Mesenchymal stem cell (in vitro differentiated cells and primary cell): ENCODE measurements at regions not wholly inside any gene's neighbourhood (a gene's known extent, or its start where the extent isn't known, plus 50 kb on each side); places are given as distances from the start of the nearest gene placed in this dataset.

ENCODE experiments used
- DNase-seq: peaks from one replicate; pipeline ENCODE4 v3.0.0-alpha.2; 2013
- H2AFZ ChIP-seq: one replicate; pipeline ENCODE4 v1.6.1; 2013; ENCODE audit warnings: low read depth, mild to moderate bottlenecking, control low read depth, inconsistent platforms, low read length, moderate library complexity
- H2AK5ac ChIP-seq: 2 replicates; pipeline ENCODE4 v1.6.1; 2013; ENCODE audit warnings: low read length, moderate library complexity, mild to moderate bottlenecking, inconsistent platforms; ENCODE audit not compliant: severe bottlenecking
- H2BK120ac ChIP-seq: one replicate; pipeline ENCODE4 v1.6.1; 2013; ENCODE audit warnings: low read depth, mild to moderate bottlenecking, inconsistent platforms, low read length, moderate library complexity
- H2BK12ac ChIP-seq, 2 experiments: one replicate each; pipeline ENCODE4 v1.6.1; 2013; ENCODE audit warnings: inconsistent platforms in 2 of 2, low read length in 2 of 2, mild to moderate bottlenecking in 2 of 2, moderate library complexity in 2 of 2, control low read depth in 1 of 2
- H2BK15ac ChIP-seq: one replicate; pipeline ENCODE4 v1.6.1; 2013; ENCODE audit warnings: mild to moderate bottlenecking, low read depth, inconsistent platforms; ENCODE audit not compliant: poor library complexity, severe bottlenecking
- H2BK5ac ChIP-seq: 2 replicates; pipeline ENCODE4 v1.6.1; 2013; ENCODE audit warnings: low read depth, mild to moderate bottlenecking, low read length, control low read depth, inconsistent platforms; ENCODE audit not compliant: poor library complexity, severe bottlenecking
- H3K14ac ChIP-seq, 2 experiments: one replicate each; pipeline ENCODE4 v1.6.1; 2013; ENCODE audit warnings: inconsistent platforms in 2 of 2, low read length in 2 of 2, control low read depth in 1 of 2, mild to moderate bottlenecking in 1 of 2, moderate library complexity in 1 of 2
- H3K18ac ChIP-seq, 2 experiments: one replicate each; pipeline ENCODE4 v1.6.1; 2013; ENCODE audit warnings: inconsistent platforms in 2 of 2, low read length in 2 of 2, control low read depth in 1 of 2, low read depth in 1 of 2, mild to moderate bottlenecking in 1 of 2
- H3K23ac ChIP-seq, 2 experiments: one replicate each; pipeline ENCODE4 v1.6.1; 2013; ENCODE audit warnings: inconsistent platforms in 2 of 2, low read length in 2 of 2, mild to moderate bottlenecking in 2 of 2, moderate library complexity in 2 of 2, control low read depth in 1 of 2
- H3K27ac ChIP-seq: 2 replicates; pipeline ENCODE4 v1.5.1; 2013; ENCODE audit warnings: mild to moderate bottlenecking, moderate library complexity, low read length, control low read depth, inconsistent platforms; ENCODE audit not compliant: poor library complexity, severe bottlenecking
- H3K27me3 ChIP-seq, 2 experiments: 2 replicates each; pipeline versions ENCODE4 v1.6.1 to v1.7.0; 2013; ENCODE audit warnings: low read length in 2 of 2, mild to moderate bottlenecking in 2 of 2, moderate library complexity in 2 of 2, control low read depth in 1 of 2, inconsistent platforms in 1 of 2; ENCODE audit not compliant: control insufficient read depth in 1 of 2, insufficient read depth in 1 of 2
- H3K36me3 ChIP-seq, 2 experiments: 2 replicates each; pipeline versions ENCODE4 v1.6.1 to v1.7.0; 2013; ENCODE audit warnings: low read length in 2 of 2, control low read depth in 1 of 2, inconsistent platforms in 1 of 2, low read depth in 1 of 2, mild to moderate bottlenecking in 1 of 2; ENCODE audit not compliant: insufficient read depth in 2 of 2, control insufficient read depth in 1 of 2
- H3K4ac ChIP-seq, 2 experiments: one replicate each; pipeline ENCODE4 v1.6.1; 2013; ENCODE audit warnings: inconsistent platforms in 2 of 2, low read length in 2 of 2, mild to moderate bottlenecking in 2 of 2, moderate library complexity in 2 of 2, control low read depth in 1 of 2, low read depth in 1 of 2
- H3K4me1 ChIP-seq: 2 replicates; pipeline ENCODE4 v1.6.1; 2013; ENCODE audit warnings: low read depth, low read length, control low read depth; ENCODE audit not compliant: control insufficient read depth, insufficient read depth
- H3K4me2 ChIP-seq: 2 replicates; pipeline ENCODE4 v1.6.1; 2013; ENCODE audit warnings: low read length, mild to moderate bottlenecking, inconsistent platforms; ENCODE audit not compliant: poor library complexity, severe bottlenecking
- H3K4me3 ChIP-seq, 2 experiments: 2 replicates each; pipeline versions ENCODE4 v1.5.1 to v1.7.0; 2013; ENCODE audit warnings: low read length in 2 of 2, mild to moderate bottlenecking in 2 of 2, control low read depth in 1 of 2, low read depth in 1 of 2; ENCODE audit not compliant: insufficient read depth in 1 of 2
- H3K79me1 ChIP-seq: replicated peaks from 2 replicates; pipeline ENCODE4 v1.6.1; 2013; ENCODE audit warnings: mild to moderate bottlenecking, control low read depth, low read length, inconsistent platforms; ENCODE audit not compliant: poor library complexity, severe bottlenecking
- H3K9ac ChIP-seq: 2 replicates; pipeline ENCODE4 v1.7.0; 2013; ENCODE audit warnings: mild to moderate bottlenecking, low read length, moderate library complexity
- H3K9me3 ChIP-seq: 2 replicates; pipeline ENCODE4 v1.7.0; 2013; ENCODE audit warnings: mild to moderate bottlenecking, low read length; ENCODE audit not compliant: control insufficient read depth
- H4K8ac ChIP-seq: one replicate; pipeline ENCODE4 v1.6.1; 2013; ENCODE audit warnings: inconsistent platforms, mild to moderate bottlenecking, low read length, moderate library complexity
- H4K91ac ChIP-seq: one replicate; pipeline ENCODE4 v1.6.1; 2013; ENCODE audit warnings: mild to moderate bottlenecking, low read length, inconsistent platforms
- WGBS: methylation state at CpG from one replicate; pipeline ENCODE4 v1.1.7; 2013; ENCODE audit warnings: mixed read lengths; 5-methylcytosine and 5-hydroxymethylcytosine counted together

DNA sequence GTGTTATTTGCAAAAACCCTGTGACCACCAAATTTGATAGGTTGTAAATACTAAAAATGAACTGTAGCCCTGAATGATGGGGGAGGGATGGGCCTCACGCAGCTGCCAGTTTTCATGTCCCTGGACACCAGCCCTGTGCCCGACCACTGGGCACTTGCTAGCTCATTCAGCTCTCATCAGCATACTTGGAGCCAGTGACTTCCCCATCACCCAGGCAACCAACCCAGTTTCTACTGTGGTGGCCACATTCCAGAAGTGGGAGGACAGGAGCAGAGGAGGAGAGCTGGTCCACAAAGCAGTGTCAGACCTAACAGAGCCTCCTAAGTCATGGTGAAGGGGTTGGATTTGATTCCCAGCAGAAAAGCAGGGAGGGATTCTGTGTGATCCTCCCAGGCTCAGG is 128.2 kb downstream of the CPEB2 start:
- H3K23ac ChIP-seq, result no peak overlapping the region

DNA sequence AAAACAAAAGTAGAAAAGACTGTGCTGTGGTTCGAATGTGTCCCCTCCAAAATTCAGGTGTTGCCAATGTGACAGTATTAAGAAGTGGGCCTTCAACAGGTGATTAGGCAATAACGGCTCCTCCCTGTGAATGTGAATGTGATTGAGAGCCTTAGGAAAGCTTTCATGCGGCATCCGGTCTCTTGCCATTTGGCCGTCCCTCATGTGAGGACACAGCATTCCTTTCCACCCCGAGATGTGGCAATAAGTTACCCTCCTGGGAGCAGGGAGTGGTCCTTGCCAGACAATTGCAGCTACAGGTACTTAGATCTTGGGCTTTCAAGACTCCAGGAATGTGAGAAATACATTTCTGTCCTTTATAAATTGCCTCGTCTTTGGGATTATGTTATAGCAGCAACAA is 129.3 kb downstream of the CPEB2 start:
- H3K36me3 ChIP-seq, result no peaks in the 10 kb centered on the region
- no peak overlapping the region for H3K4me3 ChIP-seq
- H3K27ac ChIP-seq, result no peak overlapping the region
- H3K9ac ChIP-seq, result no peak overlapping the region
- no peaks in the 10 kb centered on the region for H3K79me1 ChIP-seq
- H3K4me2 ChIP-seq, result no peak overlapping the region
- H3K4ac ChIP-seq, result no peak overlapping the region
- no peak overlapping the region for H2AFZ ChIP-seq
- peak overlapping the region in 1 of 2 experiments; percentile 60 for H3K14ac ChIP-seq
- H4K91ac ChIP-seq, result no peak overlapping the region
- H2BK120ac ChIP-seq, result no peak overlapping the region
- no peak overlapping the region for H3K18ac ChIP-seq
- H2AK5ac ChIP-seq, result no peak overlapping the region
- no peak overlapping the region for H4K8ac ChIP-seq
- H3K27me3 ChIP-seq, result peaks cover 0 to 3% of the 10 kb centered on the region in 2 experiments
- 67% methylated on average over 7 of the region's 7 CpGs for WGBS
- no peak overlapping the region for H3K23ac ChIP-seq
- no peak for DNase-seq
- H3K4me1 ChIP-seq, result no peaks in the 10 kb centered on the region
- peaks cover under 1% of the 10 kb centered on the region for H3K9me3 ChIP-seq
- no peak overlapping the region for H2BK5ac ChIP-seq
- H2BK12ac ChIP-seq, result no peak overlapping the region
- H2BK15ac ChIP-seq, result no peak overlapping the region

More for the DNA sequence above, 128.2 kb downstream of the CPEB2 start:
- no peaks in the 10 kb centered on the region for H3K36me3 ChIP-seq
- no peak overlapping the region for H4K8ac ChIP-seq
- H2BK120ac ChIP-seq, result no peak overlapping the region
- H2AFZ ChIP-seq, result no peak overlapping the region
- H3K9ac ChIP-seq, result no peak overlapping the region
- DNase-seq, result no peak
- H3K79me1 ChIP-seq, result no peaks in the 10 kb centered on the region
- H3K18ac ChIP-seq, result no peak overlapping the region
- H3K14ac ChIP-seq, result no peak overlapping the region
- no peak overlapping the region for H2BK12ac ChIP-seq
- no peak overlapping the region for H4K91ac ChIP-seq
- H3K9me3 ChIP-seq, result no peaks in the 10 kb centered on the region
- no peak overlapping the region for H2BK5ac ChIP-seq
- H3K27ac ChIP-seq, result no peak overlapping the region
- H3K27me3 ChIP-seq, result peaks cover 0 to 3% of the 10 kb centered on the region in 2 experiments
- no peak overlapping the region for H3K4me3 ChIP-seq
- H3K4me2 ChIP-seq, result no peak overlapping the region
- no peak overlapping the region for H3K4ac ChIP-seq
- H3K4me1 ChIP-seq, result no peaks in the 10 kb centered on the region
- no peak overlapping the region for H2AK5ac ChIP-seq
- no peak overlapping the region for H2BK15ac ChIP-seq
- WGBS, result 84% methylated on average over 2 of the region's 2 CpGs

DNA sequence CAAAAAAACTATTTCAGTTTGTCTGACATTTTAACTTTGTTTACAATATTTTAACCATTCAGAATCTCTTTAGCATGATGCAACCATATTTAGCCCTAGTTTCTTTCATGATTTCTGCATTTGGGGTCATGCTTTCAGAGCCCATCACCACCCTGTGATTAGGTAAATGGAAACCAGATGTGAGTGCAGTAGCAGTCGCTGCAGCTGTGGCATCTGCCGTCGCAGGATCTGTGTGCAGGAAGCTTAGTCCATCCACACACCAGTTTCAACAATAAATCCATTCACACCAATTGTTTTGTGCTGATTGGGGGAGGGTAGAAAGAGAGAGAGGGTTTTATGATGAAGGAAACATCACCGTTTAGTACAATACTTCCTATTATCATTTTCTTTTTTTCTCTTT is 130.5 kb downstream of the CPEB2 start:
- no peak for DNase-seq
- no peak overlapping the region for H2BK12ac ChIP-seq
- no peak overlapping the region for H3K9ac ChIP-seq
- no peak overlapping the region for H3K4ac ChIP-seq
- H3K36me3 ChIP-seq, result no peaks in the 10 kb centered on the region
- no peak overlapping the region for H3K4me2 ChIP-seq
- no peak overlapping the region for H2AFZ ChIP-seq
- H4K91ac ChIP-seq, result no peak overlapping the region
- H3K27ac ChIP-seq, result no peak overlapping the region
- H3K4me1 ChIP-seq, result no peaks in the 10 kb centered on the region
- H3K9me3 ChIP-seq, result peaks cover 6% of the 10 kb centered on the region
- H3K27me3 ChIP-seq, result peaks cover 0 to 3% of the 10 kb centered on the region in 2 experiments
- no peak overlapping the region for H2AK5ac ChIP-seq
- no peak overlapping the region for H2BK5ac ChIP-seq
- H3K79me1 ChIP-seq, result no peaks in the 10 kb centered on the region
- no peak overlapping the region for H3K4me3 ChIP-seq
- no peak overlapping the region for H2BK120ac ChIP-seq
- no peak overlapping the region for H3K18ac ChIP-seq
- no peak overlapping the region for H3K14ac ChIP-seq
- H2BK15ac ChIP-seq, result no peak overlapping the region
- H4K8ac ChIP-seq, result no peak overlapping the region
- WGBS, result 70% methylated on average over 1 of the region's 4 CpGs
- H3K23ac ChIP-seq, result no peak overlapping the region

DNA sequence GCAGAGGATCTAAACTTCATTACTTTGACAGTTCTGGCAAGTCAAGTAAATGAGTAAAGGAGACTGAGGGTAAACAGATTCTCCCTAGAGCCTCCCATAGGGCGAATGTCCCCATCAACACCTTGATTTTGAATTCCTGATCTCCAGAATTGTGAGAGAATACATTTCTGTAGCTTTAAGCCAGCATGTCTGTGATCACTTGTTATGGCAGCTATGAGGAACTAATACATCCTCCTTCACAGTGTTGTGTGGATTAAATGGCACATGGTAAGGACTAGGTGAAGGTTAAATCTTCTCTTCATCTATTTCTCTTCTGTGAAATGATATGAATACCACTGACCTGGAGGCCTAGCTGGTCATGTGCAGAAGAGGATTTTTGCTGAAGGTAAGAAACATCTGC is 137.3 kb downstream of the CPEB2 start:
- no peak overlapping the region for H3K18ac ChIP-seq
- no peak overlapping the region for H2BK12ac ChIP-seq
- no peak overlapping the region for H3K23ac ChIP-seq
- no peaks in the 10 kb centered on the region for H3K79me1 ChIP-seq
- WGBS, result 56% methylated on average over 1 of the region's 1 CpG
- H3K27ac ChIP-seq, result no peak overlapping the region
- H3K4me3 ChIP-seq, result no peak overlapping the region
- no peak overlapping the region for H3K14ac ChIP-seq
- DNase-seq, result no peak
- H3K4ac ChIP-seq, result no peak overlapping the region
- H4K91ac ChIP-seq, result no peak overlapping the region
- no peak overlapping the region for H2BK120ac ChIP-seq
- H2AK5ac ChIP-seq, result no peak overlapping the region
- no peak overlapping the region for H3K9ac ChIP-seq
- peaks cover 6% of the 10 kb centered on the region for H3K9me3 ChIP-seq
- no peak overlapping the region for H2BK5ac ChIP-seq
- no peak overlapping the region for H2AFZ ChIP-seq
- no peak overlapping the region for H2BK15ac ChIP-seq
- H3K4me2 ChIP-seq, result no peak overlapping the region
- no peak overlapping the region for H4K8ac ChIP-seq
- no peaks in the 10 kb centered on the region for H3K4me1 ChIP-seq
- H3K36me3 ChIP-seq, result no peaks in the 10 kb centered on the region
- no peaks in the 10 kb centered on the region for H3K27me3 ChIP-seq
